Activated CD4-positive, alpha-beta T cell treated with anti-CD3 and anti-CD28 coated beads, Interleukin-2, Interleukin-6, amounts not matched to agents 100 ng/mL and 50 ng/mL, durations not matched to agents 16 hours and 8 hours (primary cell): ENCODE measurements at regions not wholly inside any gene's neighbourhood (a gene's known extent, or its start where the extent isn't known, plus 50 kb on each side); places are given as distances from the start of the nearest gene placed in this dataset.
A peak's percentile ranks its signal among the peaks of the same experiment; 100 is the strongest.

Experiments
- DNase-seq: peaks from one replicate; pipeline ENCODE4 v3.0.0-alpha.2; 2020

DNA sequence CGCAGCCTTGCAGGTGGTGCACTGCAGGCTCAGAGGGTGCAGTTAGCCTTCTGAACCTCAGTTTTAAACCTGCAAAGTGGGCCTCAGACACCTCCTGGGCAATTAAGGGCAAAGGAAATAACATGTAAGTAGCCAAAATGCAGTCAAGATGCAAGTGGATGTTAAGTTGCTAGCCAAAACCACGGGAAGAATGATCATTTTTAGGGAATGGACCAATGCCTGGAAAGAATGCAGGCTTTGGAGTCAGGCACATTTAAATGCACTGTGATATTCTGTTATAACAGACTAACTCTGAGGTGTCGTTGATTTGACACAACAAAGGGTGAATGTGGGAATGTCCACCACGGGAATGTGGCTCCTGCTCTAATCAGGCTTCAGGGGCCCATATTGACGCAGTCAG is 57.9 kb upstream of the PTGFRN start:
- no peak for DNase-seq

GRCh38 chr1:116852367-116852766 is 57.3 kb upstream of the PTGFRN start:
- DNase-seq = no peak

GRCh38 chr1:116852910-116853309 is 56.8 kb upstream of the PTGFRN start:
- no peak for DNase-seq

DNA sequence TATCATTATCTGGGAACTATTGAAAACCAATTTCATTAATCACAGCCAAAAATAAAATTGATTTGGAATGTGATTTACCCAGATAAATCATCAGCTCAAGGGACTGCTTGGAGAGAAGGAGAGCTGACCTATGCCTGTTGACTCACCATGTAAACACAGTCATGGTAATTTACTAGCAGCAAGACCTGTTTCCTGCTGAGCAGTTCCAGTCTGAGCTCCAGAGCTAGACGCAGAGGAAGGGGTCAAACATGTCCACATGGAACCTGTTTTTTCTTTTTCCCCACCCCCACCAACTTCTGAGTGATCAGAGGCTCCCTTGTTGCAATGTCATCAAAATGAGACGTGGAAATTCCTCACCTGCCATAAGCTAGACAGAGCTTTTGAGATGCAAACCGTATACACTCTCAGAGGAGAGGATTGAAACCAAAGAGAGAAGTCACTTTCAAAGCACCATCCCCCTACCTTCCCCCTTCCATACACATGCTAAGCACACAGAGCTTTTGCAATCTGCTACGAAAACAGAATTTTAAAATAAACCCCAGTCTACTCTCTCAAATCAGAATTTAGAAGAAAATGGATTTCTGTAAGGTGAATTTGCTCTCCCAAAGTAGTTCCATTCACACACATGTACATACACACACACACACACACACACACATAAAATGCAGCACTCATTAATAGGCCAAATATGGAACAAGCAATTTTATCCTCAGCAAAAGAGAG is 55.9 kb upstream of the PTGFRN start:
- DNase-seq = peak; percentile 47

DNA sequence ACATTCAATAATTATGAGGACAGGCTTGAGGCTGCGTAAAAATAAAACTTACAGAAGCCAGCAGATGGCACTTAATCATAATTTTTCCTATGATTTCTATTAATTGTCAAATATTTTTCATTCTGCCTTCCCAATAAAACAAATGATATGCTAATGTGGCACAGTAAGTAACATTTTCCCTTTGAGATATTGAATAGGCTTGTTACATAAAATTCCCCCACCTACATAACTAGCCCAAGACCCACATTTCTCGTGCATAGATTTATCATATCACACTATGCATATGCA is 55.4 kb upstream of the PTGFRN start:
- DNase-seq = no peak

GRCh38 chr1:116854716-116855115 is 55.0 kb upstream of the PTGFRN start:
- DNase-seq = no peak

DNA sequence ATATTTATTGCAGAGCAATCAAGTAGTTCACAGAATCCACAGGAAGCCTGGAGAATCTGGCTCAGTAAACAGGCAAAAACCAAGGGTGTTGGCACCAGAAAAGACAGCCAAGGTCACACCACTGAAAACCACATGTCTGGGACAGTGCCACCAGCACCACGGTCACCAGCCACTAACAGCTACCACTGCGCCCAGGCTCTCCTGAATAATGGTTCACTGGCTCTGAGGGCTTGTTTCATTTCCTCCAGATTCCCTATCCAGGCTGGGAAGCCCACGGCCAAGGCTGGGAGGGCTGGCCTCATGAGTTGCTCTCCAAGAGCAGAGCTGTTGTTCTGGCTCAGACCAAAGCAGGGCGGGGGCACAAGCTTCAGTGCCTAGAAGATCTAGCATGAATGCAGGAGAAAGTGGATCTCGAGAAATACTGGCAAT is 54.5 kb upstream of the PTGFRN start:
- no peak for DNase-seq

DNA sequence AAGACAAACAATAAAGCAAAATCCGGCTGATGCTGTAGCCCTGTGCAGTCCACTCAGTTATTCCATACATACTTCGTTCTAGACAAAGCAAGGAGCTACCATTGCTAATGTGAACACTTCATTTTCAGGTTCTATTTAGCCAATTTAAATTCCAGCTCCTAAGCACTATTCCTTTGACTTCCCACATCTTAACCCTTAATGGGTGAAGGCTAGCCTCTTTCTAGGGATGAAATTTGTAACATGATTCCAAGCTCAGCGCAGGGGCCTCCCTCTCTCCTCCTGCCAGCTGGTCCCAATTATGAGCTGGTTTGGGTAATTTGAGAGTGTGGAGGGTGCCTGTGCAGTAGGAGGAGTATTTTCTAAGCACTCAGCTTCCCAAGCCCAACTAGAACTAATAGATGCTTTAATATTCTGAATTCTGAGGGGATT is 53.9 kb upstream of the PTGFRN start:
- DNase-seq = no peak

DNA sequence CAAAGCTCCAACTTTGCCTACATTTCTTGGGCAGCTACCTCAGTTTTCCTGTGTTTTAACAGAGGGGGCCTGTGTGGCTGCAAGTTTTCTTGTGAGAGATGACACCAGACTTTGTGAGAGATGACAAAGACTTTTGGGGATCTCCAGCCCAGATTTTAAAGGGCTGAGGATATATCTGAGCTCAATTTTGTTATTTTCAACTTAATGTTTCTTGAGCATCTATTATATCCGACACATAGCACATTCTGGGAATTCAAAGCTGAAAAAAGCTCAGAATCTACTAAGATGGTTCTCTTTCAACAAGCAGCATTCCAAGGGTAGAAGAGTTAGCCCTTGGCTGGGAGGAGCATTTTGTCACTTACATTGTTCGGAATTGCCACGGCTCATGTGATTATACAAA is 53.4 kb upstream of the PTGFRN start:
- DNase-seq = no peak

DNA sequence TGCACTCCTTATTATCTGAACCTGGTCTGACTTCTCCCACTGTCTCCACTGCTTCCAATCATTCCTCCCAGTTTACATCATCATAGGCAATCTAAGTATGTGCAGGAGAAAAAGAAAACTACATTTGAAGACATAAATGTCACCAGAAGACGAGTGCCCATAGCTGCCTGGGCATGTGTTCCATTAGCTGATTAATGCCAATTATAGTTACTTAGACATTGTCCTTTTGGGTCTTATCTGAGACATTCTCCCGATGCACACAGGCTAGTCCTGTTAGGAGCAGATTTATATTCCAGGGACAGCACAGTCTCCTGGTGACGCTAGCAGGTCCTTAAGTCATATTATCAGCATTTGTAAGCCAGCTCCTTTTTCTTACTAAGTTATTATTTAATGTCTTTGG is 52.6 kb upstream of the PTGFRN start:
- DNase-seq = no peak
